ENCODE measurements at regions not wholly inside any gene's neighbourhood (a gene's known extent, or its start where the extent isn't known, plus 50 kb on each side); places are given as distances from the start of the nearest gene placed in this dataset.

DNA sequence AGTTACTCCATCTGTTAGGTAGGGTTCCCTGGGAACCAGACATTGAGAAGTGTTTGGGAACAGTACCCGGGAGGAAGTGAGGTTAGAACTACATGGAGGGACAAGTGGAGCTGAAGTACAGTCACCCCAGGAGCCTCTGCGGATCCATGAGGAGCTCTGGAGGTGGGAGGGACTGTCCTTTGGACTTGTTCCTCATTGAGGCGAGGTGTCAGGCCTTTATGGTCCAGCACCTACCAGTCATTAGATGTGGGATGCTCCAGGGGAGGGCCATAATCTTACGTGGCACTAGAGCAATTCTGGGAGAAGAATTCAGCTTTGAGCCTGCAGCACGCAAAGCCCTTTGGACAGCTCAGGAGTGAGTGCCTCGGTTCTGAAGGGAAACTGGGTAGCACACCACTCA, 142.8 kb downstream of the DACT1 start:
- Histone ChIP-seq H3K27ac (ENCODE audit: poor library complexity, severe bottlenecking) (no peak overlapping the region), H3K9me3 (ENCODE audit: severe bottlenecking) (no peaks in the 10 kb centered on the region), H3K4me3 (ENCODE audit: severe bottlenecking) (no peak overlapping the region), H3K27me3 (ENCODE audit: insufficient read depth, poor library complexity, severe bottlenecking) (no peaks in the 10 kb centered on the region), H3K36me3 (ENCODE audit: low read depth) (no peaks in the 10 kb centered on the region), H3K4me1 (ENCODE audit: insufficient read depth, poor library complexity, severe bottlenecking) (no peaks in the 10 kb centered on the region)
- ATAC-seq (ENCODE audit: low read depth) (no peak), DNase-seq (ENCODE audit: low spot score) (no peak)
- no peak for TF ChIP-seq CTCF (IDR thresholded peaks at IDR 0.05; ENCODE audit: poor library complexity, severe bottlenecking)

GRCh38 chr14:58782011-58782410, 144.2 kb downstream of the DACT1 start:
- no peak for TF ChIP-seq CTCF (IDR thresholded peaks at IDR 0.05; ENCODE audit: poor library complexity, severe bottlenecking)
- no peaks in the 10 kb centered on the region for H3K4me1 ChIP-seq (ENCODE audit: insufficient read depth, poor library complexity, severe bottlenecking)
- H3K4me3 ChIP-seq (ENCODE audit: severe bottlenecking), result no peak overlapping the region
- H3K27me3 ChIP-seq (ENCODE audit: insufficient read depth, poor library complexity, severe bottlenecking), result no peaks in the 10 kb centered on the region
- ATAC-seq (ENCODE audit: low read depth) (no peak), DNase-seq (ENCODE audit: low spot score) (no peak)
- H3K9me3 ChIP-seq (ENCODE audit: severe bottlenecking), result no peaks in the 10 kb centered on the region
- no peaks in the 10 kb centered on the region for H3K36me3 ChIP-seq (ENCODE audit: low read depth)
- H3K27ac ChIP-seq (ENCODE audit: poor library complexity, severe bottlenecking), result no peak overlapping the region

GRCh38 chr14:58783792-58784511, 146.2 kb downstream of the DACT1 start:
- Histone ChIP-seq H3K4me1 (ENCODE audit: insufficient read depth, poor library complexity, severe bottlenecking) (no peaks in the 10 kb centered on the region), H3K27ac (ENCODE audit: poor library complexity, severe bottlenecking) (no peak overlapping the region), H3K27me3 (ENCODE audit: insufficient read depth, poor library complexity, severe bottlenecking) (no peaks in the 10 kb centered on the region), H3K4me3 (ENCODE audit: severe bottlenecking) (no peak overlapping the region), H3K36me3 (ENCODE audit: low read depth) (no peaks in the 10 kb centered on the region), H3K9me3 (ENCODE audit: severe bottlenecking) (no peaks in the 10 kb centered on the region)
- no peak for TF ChIP-seq CTCF (IDR thresholded peaks at IDR 0.05; ENCODE audit: poor library complexity, severe bottlenecking)
- DNase-seq (ENCODE audit: low spot score), result no peak
- no peak for ATAC-seq (ENCODE audit: low read depth)

- no peak for TF ChIP-seq CTCF (IDR thresholded peaks at IDR 0.05; ENCODE audit: poor library complexity, severe bottlenecking)
- Histone ChIP-seq H3K4me1 (ENCODE audit: insufficient read depth, poor library complexity, severe bottlenecking) (no peaks in the 10 kb centered on the region), H3K36me3 (ENCODE audit: low read depth) (no peaks in the 10 kb centered on the region), H3K4me3 (ENCODE audit: severe bottlenecking) (no peak overlapping the region), H3K27ac (ENCODE audit: poor library complexity, severe bottlenecking) (no peak overlapping the region), H3K9me3 (ENCODE audit: severe bottlenecking) (no peaks in the 10 kb centered on the region), H3K27me3 (ENCODE audit: insufficient read depth, poor library complexity, severe bottlenecking) (no peaks in the 10 kb centered on the region)
- ATAC-seq (ENCODE audit: low read depth), result no peak
- DNase-seq (ENCODE audit: low spot score), result no peak
Measured at GRCh38 chr14:58784931-58785330, 147.2 kb downstream of the DACT1 start.

- Histone ChIP-seq H3K36me3 (ENCODE audit: low read depth) (no peaks in the 10 kb centered on the region), H3K27ac (ENCODE audit: poor library complexity, severe bottlenecking) (no peak overlapping the region), H3K27me3 (ENCODE audit: insufficient read depth, poor library complexity, severe bottlenecking) (no peaks in the 10 kb centered on the region), H3K4me3 (ENCODE audit: severe bottlenecking) (no peak overlapping the region), H3K9me3 (ENCODE audit: severe bottlenecking) (no peaks in the 10 kb centered on the region), H3K4me1 (ENCODE audit: insufficient read depth, poor library complexity, severe bottlenecking) (no peaks in the 10 kb centered on the region)
- ATAC-seq (ENCODE audit: low read depth), result no peak
- no peak for DNase-seq (ENCODE audit: low spot score)
- TF ChIP-seq CTCF (IDR thresholded peaks at IDR 0.05; ENCODE audit: poor library complexity, severe bottlenecking), result no peak
Measured at GRCh38 chr14:58785701-58786100, 147.9 kb downstream of the DACT1 start.

Data from RWPE2 (cell line).